Fibroblast of lung (primary cell): ENCODE measurements at regions not wholly inside any gene's neighbourhood (a gene's known extent, or its start where the extent isn't known, plus 50 kb on each side); places are given as distances from the start of the nearest gene placed in this dataset.

Experiments
- CTCF ChIP-seq, 2 donors: IDR thresholded peaks in 1 of 2; conservative IDR thresholded peaks in 1 of 2; 1 replicate in 1 of 2; 2 replicates in 1 of 2; pipeline ENCODE4 v1.5.1; 2011 to 2012; ENCODE audit warnings: low read length in 2 of 2, control low read depth in 1 of 2, inconsistent platforms in 1 of 2, low read depth in 1 of 2, mild to moderate bottlenecking in 1 of 2
- EZH2 ChIP-seq: IDR thresholded peaks from 2 replicates; pipeline ENCODE4 v1.5.1; 2012; ENCODE audit warnings: low read length, control low read depth, mild to moderate bottlenecking; ENCODE audit errors: missing control alignments

- no peak for TF ChIP-seq CTCF (conservative IDR thresholded peaks at IDR 0.05 in 1 of 2, IDR thresholded peaks at IDR 0.05 in 1 of 2; ENCODE audit: low read depth in 1 of 2, low read length in 2 of 2)
- TF ChIP-seq EZH2 = no peak
Measured at GRCh38 chr3:140770977-140771667, 93.3 kb downstream of the TRIM42 start.
